Stimulated activated CD4-positive, alpha-beta T cell treated with anti-CD3 and anti-CD28 coated beads, Interleukin-12 subunit alpha, Interleukin-12 subunit beta, amount 100 ng/mL, for 4 hours (primary cell): ENCODE measurements at regions not wholly inside any gene's neighbourhood (a gene's known extent, or its start where the extent isn't known, plus 50 kb on each side); places are given as distances from the start of the nearest gene placed in this dataset.

Source experiments
- DNase-seq: peaks from one replicate; pipeline ENCODE4 v3.0.0-alpha.2; 2020

DNA sequence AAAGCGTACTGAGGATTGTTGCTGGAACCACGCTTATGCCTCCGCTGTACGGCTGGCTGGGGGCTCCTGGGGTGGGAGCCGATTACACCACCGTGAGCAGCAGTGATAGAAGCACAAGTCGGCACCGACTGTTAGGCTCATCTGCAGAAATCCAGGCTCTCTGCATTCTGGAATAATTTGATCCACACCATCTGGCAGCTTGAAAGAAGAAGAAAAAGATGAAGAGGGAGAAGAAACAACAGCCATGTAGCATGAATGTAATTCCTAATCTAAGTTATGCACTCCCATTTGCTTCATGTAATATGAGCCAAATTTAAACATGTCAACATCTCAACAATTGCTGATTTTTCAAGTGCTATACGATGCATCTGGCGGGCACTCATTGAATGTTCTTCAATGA lies 84.6 kb upstream of the DHX15 start:
- no peak for DNase-seq

GRCh38 chr4:24669751-24670150 lies 85.4 kb upstream of the DHX15 start:
- DNase-seq, result no peak

DNA sequence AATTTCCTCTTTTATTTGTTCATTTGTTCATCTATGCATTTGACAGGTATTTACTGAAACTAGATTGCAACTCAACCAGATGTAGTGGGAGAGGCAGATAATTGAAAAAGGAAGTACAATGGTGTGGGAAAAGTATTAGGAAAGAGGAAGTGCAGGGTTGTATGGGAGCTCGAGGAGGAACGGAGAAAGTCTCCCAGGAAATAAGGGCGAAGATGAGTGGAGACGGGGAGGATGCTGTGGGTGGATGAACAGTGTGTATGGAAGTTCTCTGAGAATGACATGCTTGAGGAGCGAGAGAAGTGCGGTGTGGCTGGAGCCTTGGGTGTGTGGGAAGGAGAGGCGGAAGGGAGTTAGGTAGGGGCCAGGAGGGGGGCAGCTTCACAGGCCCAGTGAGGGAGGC lies 87.5 kb upstream of the DHX15 start:
- DNase-seq, result no peak

GRCh38 chr4:24672880-24673279 lies 88.5 kb upstream of the DHX15 start:
- DNase-seq, result no peak

- no peak for DNase-seq
Measured at GRCh38 chr4:24674279-24674678, 89.9 kb upstream of the DHX15 start.

GRCh38 chr4:24675721-24676389 lies 91.5 kb upstream of the DHX15 start:
- no peak for DNase-seq

DNA sequence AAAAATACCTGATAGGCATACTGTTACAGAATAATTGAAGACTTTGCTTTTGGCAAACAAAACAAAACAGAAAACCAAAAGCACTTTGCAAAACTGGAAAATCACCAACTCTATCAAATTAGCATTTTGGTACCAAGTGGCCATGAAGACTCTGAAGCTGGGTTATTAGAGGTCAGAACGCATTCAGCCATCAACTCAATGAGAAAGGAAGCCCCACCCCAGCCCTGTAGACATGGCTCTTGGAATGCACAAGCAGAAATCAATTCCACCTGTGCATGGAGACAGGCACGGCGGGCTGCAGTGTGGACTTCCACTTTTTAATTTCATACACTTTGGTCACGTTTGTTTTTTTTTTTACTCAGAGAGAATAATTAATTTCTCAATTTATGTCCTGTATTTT lies 93.6 kb upstream of the DHX15 start:
- DNase-seq, result no peak

- DNase-seq, result no peak
Measured at GRCh38 chr4:24680746-24681448, 96.5 kb upstream of the DHX15 start.

DNA sequence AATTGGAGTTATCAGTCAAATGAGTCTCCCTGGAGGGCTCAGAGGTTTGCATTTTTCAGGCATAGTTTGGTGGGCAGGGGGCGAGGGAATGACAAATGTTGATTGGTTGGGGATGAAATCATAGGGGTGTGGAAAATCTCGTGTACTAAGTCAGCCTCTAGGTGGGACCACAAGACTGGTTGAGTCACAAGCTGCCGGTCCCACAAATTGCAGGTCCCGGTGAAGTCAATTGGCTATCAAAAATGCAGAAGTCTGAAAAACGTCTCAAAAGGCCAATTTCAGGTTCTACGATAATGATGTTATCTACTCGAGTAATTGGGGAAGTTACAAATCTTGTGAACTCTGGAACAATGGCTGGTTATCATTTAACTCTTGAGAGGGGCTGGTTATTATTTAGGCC lies 98.8 kb upstream of the DHX15 start:
- no peak for DNase-seq

- DNase-seq, result peak; percentile 3
Measured at GRCh38 chr4:24686866-24687692, 102.7 kb upstream of the DHX15 start.

- no peak for DNase-seq
Measured at GRCh38 chr4:24688453-24688852, 104.1 kb upstream of the DHX15 start.

- DNase-seq, result no peak
Measured at GRCh38 chr4:24689212-24689611, 104.9 kb upstream of the DHX15 start.

DNA sequence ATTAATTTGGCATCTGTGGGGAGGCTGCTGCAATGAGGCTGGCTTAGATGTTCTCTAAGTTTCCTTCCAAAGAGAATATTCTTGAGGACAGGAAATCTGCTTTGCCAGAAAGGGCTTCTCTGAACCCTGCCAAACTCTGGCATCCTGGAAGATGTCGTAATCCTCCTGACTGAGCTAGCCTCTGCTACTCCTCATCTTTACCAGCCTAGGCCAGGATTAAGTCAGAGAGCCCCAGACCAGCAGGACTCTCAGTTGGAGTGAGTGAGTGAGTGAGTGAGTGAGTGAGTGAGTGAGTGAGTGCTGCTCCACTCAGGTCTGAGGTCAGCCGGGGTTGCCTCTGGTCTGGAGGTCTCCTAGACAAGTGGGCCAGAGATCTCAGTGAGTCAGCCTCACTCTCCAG lies 104.9 kb upstream of the SOD3 start:
- DNase-seq, result no peak

GRCh38 chr4:24693636-24694035 lies 101.7 kb upstream of the SOD3 start:
- DNase-seq, result no peak

DNA sequence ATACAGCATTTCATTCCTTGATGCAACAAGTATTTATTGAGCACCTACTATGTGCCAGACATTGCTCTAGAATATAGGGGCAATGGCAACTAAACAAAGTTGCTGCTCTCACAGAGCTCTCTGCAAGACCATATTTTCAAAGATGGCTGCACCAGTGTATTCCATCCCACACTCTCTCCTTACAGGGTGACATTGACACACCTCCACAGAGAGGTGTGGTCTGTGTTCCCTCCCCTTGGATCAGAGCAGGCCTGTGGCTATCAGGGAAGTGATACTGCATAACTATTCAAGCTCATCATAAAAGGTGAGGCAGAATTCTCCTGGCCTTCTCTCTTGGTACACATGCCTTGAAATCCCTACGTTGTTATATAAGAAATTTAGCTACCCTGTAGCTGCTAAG lies 95.3 kb upstream of the SOD3 start:
- no peak for DNase-seq

DNA sequence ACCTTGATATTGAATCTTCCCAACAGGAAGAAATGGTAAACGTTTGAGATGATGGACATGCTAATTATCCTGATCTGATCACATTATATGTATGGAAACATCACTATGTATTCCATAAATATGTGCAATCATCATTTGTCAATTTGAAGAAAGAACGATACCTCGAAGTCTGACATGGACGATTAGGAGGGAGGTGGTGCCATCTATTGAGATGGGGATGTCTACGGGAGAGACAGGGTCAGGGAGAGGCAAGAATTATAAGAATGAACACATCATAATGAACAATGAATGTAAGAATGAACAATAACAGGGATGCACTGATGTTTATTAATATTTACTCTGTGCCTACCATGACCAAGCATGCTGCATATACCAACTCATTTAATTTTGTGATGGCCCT lies 93.7 kb upstream of the SOD3 start:
- DNase-seq, result no peak

GRCh38 chr4:24702281-24702680 lies 93.1 kb upstream of the SOD3 start:
- no peak for DNase-seq

DNA sequence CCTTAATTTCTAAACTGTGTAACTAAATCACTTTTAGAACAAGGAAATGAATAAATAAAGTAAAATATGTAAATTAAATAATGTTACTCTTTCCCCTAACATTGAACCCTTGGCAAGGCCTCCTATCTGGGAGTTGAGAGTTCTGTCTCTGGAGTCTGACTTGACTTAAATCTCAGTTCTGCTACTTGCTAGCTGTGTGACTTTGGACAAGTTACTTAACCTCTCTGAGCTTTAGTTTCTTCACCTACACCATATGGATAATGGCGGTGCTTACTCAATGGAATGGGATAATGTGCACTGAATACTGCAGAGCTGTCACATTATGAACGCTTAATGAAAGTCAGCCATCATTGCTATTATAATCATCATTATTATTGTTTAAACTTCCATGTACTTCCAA lies 92.1 kb upstream of the SOD3 start:
- no peak for DNase-seq

GRCh38 chr4:24704149-24704548 lies 91.2 kb upstream of the SOD3 start:
- no peak for DNase-seq

DNA sequence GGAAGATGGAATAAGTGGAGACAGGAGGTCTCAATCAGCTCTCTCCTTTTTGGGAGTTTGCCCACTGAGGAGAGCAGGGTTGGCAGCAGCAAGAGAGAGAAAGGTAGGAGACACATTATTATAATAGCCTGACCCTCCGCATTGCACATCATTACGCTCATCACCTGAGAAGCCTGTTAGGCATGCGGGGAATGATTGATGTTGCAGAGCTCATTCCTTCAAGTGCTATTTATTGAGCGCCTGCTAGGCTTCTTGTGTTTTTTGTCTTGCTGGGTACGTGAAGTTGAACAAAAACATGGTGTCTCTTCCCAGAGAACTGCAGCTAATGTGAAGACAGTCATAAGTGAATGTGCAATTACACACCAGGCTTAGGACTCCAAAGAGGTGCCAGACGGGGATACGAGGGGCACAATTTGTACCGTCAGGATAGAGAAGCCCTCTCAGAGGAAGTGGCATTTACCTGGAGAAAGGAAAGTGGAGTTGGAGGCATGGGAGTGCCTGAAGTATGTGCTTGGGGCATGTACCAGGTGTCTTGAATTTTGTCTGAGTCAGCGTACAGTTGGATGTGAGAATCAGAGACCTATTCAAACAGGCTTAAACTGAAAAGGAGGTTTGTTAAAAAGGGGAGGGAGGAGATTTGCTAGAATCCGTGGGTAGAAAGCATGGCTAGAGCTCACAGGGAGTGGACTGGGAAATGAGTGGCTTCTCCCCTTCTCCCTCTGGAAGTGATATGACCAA lies 90.2 kb upstream of the SOD3 start:
- no peak for DNase-seq

- DNase-seq, result no peak
Measured at GRCh38 chr4:24713604-24714003, 81.8 kb upstream of the SOD3 start.

DNA sequence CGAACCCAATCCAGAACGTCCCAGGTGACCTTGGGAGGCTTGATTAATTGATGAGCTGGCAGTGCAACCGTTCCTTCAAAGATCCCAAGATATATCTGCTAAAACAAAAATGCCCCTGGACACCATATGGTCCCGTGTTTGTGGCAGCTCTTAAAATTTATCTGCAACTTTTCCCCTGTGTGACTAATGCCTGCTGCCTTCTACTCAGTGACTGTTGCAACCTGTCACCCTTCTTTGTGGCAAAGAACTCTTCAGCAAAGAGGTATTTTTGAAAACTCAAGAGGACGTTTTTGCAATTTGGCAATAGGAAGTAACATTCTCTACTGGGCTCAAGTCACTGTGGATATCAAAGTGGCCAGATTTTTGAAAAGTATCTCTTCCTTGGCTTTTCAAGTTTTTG lies 75.8 kb upstream of the SOD3 start:
- DNase-seq, result no peak

DNA sequence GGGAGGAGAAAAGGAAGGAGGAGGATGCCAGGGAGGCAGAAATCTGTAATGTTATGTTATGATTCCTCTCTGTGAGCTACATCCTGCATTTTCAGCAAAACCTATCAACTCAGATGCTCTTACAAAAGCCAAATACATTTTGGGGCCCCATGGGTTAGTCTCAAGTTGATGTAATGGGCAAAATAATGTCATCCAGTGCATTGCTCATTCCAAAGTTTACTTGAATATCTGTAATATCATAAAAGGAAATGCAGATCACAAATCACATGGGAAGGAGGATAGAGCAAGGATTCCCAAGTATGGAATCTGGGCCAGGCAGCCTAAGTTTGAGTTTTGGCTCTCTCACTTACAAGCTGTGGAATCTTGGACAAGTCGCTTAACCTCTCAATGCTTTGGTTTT lies 74.9 kb upstream of the SOD3 start:
- no peak for DNase-seq
